ENCODE measurements at regions not wholly inside any gene's neighbourhood (a gene's known extent, or its start where the extent isn't known, plus 50 kb on each side); places are given as distances from the start of the nearest gene placed in this dataset.
"Not testable (repeated sequence)": the region's sequence is repeated elsewhere in the genome, so short reads cannot be mapped to it uniquely, and the experiment has no call there.

GRCh38 chr4:116705466-116705865, 379.9 kb downstream of the TRAM1L1 start:
- DNase-seq (ENCODE audit: low read depth, low spot score) = no peak
- H3K27ac ChIP-seq = no peak overlapping the region

GRCh38 chr4:116702949-116703348, 382.4 kb downstream of the TRAM1L1 start:
- no peak overlapping the region for H3K27ac ChIP-seq
- no peak for DNase-seq (ENCODE audit: low read depth, low spot score)

GRCh38 chr4:116688536-116688935, 396.8 kb downstream of the TRAM1L1 start:
- H3K27ac ChIP-seq = no peak overlapping the region
- DNase-seq (ENCODE audit: low read depth, low spot score) = no peak

GRCh38 chr4:116668190-116668589, 417.2 kb downstream of the TRAM1L1 start:
- no peak overlapping the region for H3K27ac ChIP-seq
- no peak for DNase-seq (ENCODE audit: low read depth, low spot score)

- no peak overlapping the region for H3K27ac ChIP-seq
- DNase-seq (ENCODE audit: low read depth, low spot score) = no peak
Measured at GRCh38 chr4:116665716-116666115, 419.7 kb downstream of the TRAM1L1 start.

GRCh38 chr4:116664198-116664597, 421.2 kb downstream of the TRAM1L1 start:
- H3K27ac ChIP-seq = no peak overlapping the region
- no peak for DNase-seq (ENCODE audit: low read depth, low spot score)

- no peak overlapping the region for H3K27ac ChIP-seq
- DNase-seq (ENCODE audit: low read depth, low spot score) = no peak
Measured at GRCh38 chr4:116639070-116639577, 446.3 kb downstream of the TRAM1L1 start.

- DNase-seq (ENCODE audit: low read depth, low spot score) = no peak
- H3K27ac ChIP-seq = no peak overlapping the region
Measured at GRCh38 chr4:116638592-116638991, 446.8 kb downstream of the TRAM1L1 start.

- no peak for DNase-seq (ENCODE audit: low read depth, low spot score)
Measured at GRCh38 chr4:116636917-116637316, 448.5 kb downstream of the TRAM1L1 start.

GRCh38 chr4:116632269-116632668, 453.1 kb downstream of the TRAM1L1 start:
- no peak overlapping the region for H3K27ac ChIP-seq
- no peak for DNase-seq (ENCODE audit: low read depth, low spot score)

More at GRCh38 chr4:116636917-116637316, 448.5 kb downstream of the TRAM1L1 start:
- no peak overlapping the region for H3K27ac ChIP-seq

- no peak overlapping the region for H3K27ac ChIP-seq
- DNase-seq (ENCODE audit: low read depth, low spot score) = no peak
Measured at GRCh38 chr4:116628598-116628997, 456.8 kb downstream of the TRAM1L1 start.

- no peak overlapping the region for H3K27ac ChIP-seq
- DNase-seq (ENCODE audit: low read depth, low spot score) = no peak
Measured at GRCh38 chr4:116627545-116627944, 457.8 kb downstream of the TRAM1L1 start.

- not testable (repeated sequence) for DNase-seq (ENCODE audit: low read depth, low spot score); H3K27ac ChIP-seq
Measured at GRCh38 chr4:116619508-116619907, 465.9 kb downstream of the TRAM1L1 start.

- DNase-seq (ENCODE audit: low read depth, low spot score) = no peak
- no peak overlapping the region for H3K27ac ChIP-seq
Measured at GRCh38 chr4:116618638-116619037, 466.7 kb downstream of the TRAM1L1 start.

- DNase-seq (ENCODE audit: low read depth, low spot score) = peak; percentile 24
- peak overlapping the region; percentile 39 for H3K27ac ChIP-seq
Measured at GRCh38 chr4:116603096-116603495, 482.3 kb downstream of the TRAM1L1 start.

GRCh38 chr4:116599859-116600258, 485.5 kb downstream of the TRAM1L1 start:
- no peak for DNase-seq (ENCODE audit: low read depth, low spot score)
- no peak overlapping the region for H3K27ac ChIP-seq

- no peak overlapping the region for H3K27ac ChIP-seq
- DNase-seq (ENCODE audit: low read depth, low spot score) = no peak
Measured at GRCh38 chr4:116598980-116599789, 486.2 kb downstream of the TRAM1L1 start.

GRCh38 chr4:116598155-116598979, 487.0 kb downstream of the TRAM1L1 start:
- DNase-seq (ENCODE audit: low read depth, low spot score) = no peak
- H3K27ac ChIP-seq = no peak overlapping the region

- DNase-seq (ENCODE audit: low read depth, low spot score) = no peak
- H3K27ac ChIP-seq = no peak overlapping the region
Measured at GRCh38 chr4:116590648-116591047, 494.7 kb downstream of the TRAM1L1 start.

- no peak for DNase-seq (ENCODE audit: low read depth, low spot score)
- H3K27ac ChIP-seq = no peak overlapping the region
Measured at GRCh38 chr4:116588783-116589182, 496.6 kb downstream of the TRAM1L1 start.

- H3K27ac ChIP-seq = no peak overlapping the region
- no peak for DNase-seq (ENCODE audit: low read depth, low spot score)
Measured at GRCh38 chr4:116585246-116585645, 500.1 kb downstream of the TRAM1L1 start.

Measured in epithelial cell of prostate (primary cell).